MM.1S (cell line): ENCODE measurements at regions not wholly inside any gene's neighbourhood (a gene's known extent, or its start where the extent isn't known, plus 50 kb on each side); places are given as distances from the start of the nearest gene placed in this dataset.

Experiments used
- CTCF ChIP-seq: fragments of 300-600 bp; sonication (generic); IDR thresholded peaks from 2 replicates; pipeline ENCODE4 v1.5.1; 2016; ENCODE audit warnings: antibody characterized with exemption, low read length, mixed read lengths
- EZH2 ChIP-seq: fragments of 300-600 bp; sonication (generic); optimal IDR thresholded peaks from 2 replicates; pipeline ENCODE3; 2017; ENCODE audit warnings: low read depth, mild to moderate bottlenecking, antibody characterized with exemption, low read length, mixed read lengths

GRCh38 chr5:173529861-173530260 is 86.6 kb downstream of the BOD1 start:
- TF ChIP-seq CTCF (no peak), EZH2 (no peak)
